HG03439 (cell line): ENCODE measurements at regions not wholly inside any gene's neighbourhood (a gene's known extent, or its start where the extent isn't known, plus 50 kb on each side); places are given as distances from the start of the nearest gene placed in this dataset.

Experiments used
- ATAC-seq: cut with Tn5 transposase; IDR thresholded peaks from one replicate; pipeline ENCODE4 v1.9.1; 2021; ENCODE audit warnings: mild to moderate bottlenecking, moderate library complexity; ENCODE audit not compliant: unreplicated experiment

GRCh38 chr1:226816576-226816975 lies 53.8 kb upstream of the PSEN2 start:
- ATAC-seq: no peak

DNA sequence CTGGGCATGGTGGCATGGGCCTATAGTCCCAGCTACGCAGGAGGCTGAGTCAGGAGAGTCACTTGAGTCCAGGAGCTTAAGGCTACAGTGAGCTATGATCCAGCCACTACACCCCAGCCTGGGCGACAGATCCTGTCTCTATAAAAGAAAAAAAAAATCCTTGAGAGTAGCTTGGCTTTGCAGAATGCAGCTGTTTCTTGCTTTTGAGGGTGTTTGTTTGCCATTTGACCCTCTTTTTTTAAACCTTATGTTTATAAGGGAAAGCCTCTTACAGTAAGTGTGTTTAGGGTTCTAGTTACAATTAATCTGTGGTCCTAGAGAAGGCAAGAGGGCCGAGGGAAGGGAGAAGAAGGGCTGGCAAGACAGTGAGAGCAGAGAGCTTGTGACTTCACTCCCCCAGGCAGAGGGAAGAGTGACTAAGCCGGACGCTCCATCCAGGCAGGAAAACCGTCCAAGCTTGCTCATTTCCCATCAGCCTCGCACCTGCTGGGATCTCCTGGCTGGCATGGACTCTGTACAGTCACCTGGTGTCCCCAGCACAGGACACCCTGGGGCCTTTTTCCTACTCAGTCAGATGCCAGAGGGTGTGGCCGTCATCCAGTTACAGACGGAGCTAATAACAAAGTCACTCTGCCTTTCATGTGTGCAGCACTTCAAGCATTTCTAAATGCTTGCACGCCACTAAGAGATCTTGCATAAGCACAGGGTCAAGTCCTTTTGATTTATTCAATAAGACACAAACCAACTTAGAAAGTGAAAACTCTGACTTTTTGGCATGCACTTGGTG lies 55.5 kb upstream of the PSEN2 start:
- ATAC-seq: no peak

GRCh38 chr1:226813671-226814591 lies 56.5 kb upstream of the PSEN2 start:
- no peak for ATAC-seq

- no peak for ATAC-seq
Observed at GRCh38 chr1:226810681-226811080, 59.7 kb upstream of the PSEN2 start.

DNA sequence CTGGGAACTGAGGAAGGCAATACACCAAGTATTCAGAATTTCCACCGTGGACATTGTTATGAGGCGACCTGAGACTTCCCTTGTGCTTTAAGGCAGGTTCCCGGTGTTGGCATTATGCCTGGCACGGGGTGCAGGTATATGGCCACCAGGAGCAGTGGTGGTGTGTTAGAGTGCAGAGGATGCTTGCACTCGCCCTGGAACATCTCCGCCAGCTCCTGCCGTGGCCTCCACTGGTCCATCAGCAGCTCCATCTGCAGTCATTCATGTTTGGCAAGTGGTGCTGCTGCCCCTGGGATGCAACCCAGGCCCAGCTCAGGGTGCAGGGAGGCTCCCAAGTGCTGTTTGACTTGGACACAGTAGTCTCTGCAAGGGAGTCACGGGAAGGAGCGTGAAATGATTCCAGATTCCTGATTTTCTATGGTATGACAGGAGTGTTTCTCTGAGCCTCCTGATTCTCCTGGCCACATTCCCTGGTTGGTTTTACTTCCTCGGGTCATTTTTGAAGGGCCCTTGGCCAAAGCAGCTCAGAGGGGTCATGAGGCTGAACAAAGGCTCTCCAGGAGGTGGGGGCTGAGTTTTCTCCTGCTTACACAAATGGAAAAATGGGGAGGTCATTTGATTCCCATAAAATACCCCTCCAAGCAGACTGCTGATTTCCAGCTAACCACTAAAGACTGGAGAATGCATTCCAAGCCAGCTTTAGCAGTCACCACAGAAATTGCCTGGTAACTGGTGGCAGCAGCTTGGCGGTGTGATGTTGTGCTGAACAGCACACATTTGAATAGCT lies 60.4 kb upstream of the PSEN2 start:
- ATAC-seq: no peak

- no peak for ATAC-seq
Observed at GRCh38 chr1:226808501-226808900, 61.9 kb upstream of the PSEN2 start.

- no peak for ATAC-seq
Observed at GRCh38 chr1:226806988-226807387, 63.4 kb upstream of the PSEN2 start.

DNA sequence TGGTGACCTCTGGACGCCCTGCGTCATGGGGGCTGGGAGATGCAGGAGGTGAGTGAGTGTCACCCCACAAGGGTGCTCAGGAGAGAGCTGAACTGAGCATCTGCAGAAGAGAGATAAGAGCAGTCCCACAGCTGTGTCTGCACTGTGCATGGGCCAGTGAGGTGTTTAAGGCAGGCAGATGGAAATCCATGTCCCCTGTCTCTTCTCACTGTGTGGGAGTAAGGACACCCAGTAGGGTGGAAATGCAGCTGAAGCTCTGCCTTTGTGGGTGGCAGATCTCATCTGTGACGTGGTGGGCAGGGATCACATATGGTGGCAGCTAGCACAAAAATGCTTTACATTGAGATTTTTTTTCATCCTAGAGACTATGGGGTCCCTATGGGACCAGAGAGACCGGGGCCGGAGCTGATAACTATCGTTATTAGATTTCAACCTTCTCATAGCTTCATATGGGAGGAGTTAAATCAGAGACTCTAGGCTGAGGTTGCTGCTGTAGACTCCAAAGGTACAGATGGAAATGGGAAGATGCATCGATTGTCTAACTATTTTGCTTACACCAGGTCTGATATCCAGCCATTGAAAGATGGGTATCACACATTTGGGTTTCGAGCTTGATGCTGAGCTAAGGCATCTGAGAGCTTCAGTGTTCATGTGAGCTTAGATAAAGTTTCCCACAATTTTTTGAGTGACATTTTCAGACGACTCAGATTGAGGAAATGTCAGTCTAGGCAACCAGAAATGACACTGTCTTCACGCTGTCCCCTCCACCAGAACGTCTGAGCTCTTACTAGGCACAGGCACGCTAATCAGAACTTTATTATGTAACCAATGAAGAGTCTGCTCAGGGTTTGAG lies 65.3 kb upstream of the PSEN2 start:
- no peak for ATAC-seq

GRCh38 chr1:226800763-226801380 lies 61.8 kb upstream of the ITPKB start:
- no peak for ATAC-seq

DNA sequence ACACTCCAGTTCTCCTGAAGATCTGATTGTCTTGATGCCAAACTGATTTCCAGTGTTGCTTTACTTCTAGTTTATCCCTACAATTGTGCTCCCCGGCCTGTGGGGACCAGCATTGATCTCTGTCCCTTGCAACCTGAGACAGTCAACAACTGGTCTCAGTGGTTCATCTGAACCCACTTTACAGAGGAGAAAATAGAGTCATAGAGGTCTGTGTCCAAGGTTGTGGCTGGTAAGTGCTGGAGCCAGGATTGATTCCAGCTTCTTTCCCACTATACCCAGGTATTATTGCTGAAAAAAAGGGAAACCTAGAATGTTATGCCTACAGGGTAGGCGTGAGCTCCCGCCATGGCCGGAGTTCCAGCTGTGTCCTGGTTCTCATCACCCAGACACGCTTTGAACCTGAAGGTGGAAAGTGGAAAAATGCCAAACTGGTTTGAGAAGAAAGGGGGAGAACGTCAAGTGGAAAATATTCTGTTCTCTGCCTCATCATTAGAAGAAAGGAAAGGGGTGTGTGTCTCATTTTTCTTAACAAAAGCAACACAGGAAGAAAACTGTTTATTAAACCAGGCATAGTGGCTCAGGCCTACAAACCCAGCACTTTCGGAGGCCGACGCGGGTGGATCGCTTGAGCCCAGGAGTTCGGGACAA lies 60.7 kb upstream of the ITPKB start:
- no peak for ATAC-seq

- ATAC-seq: peak; percentile 75
Observed at GRCh38 chr1:226798427-226799411, 59.6 kb upstream of the ITPKB start.

GRCh38 chr1:226797151-226797550 lies 58.1 kb upstream of the ITPKB start:
- ATAC-seq: no peak

GRCh38 chr1:226793620-226794276 lies 54.7 kb upstream of the ITPKB start:
- ATAC-seq: no peak

DNA sequence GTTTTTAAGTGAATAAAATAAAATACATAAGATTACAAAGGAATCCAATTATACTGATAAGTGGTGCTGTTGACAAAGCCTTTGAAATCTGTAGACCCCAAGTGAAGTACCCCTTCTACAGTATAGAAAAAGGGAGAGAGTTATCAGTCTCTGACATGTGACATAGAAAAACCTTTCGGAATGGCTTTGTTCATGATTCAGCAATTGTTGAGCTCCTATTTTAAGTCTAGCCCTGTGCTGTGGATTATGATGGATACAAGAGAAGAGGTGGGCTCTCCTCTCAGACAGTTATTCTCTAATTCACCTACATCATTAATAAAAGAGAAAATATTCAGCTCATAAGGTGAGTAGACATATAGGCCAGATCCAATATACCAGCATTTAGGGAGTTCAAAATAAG lies 53.3 kb upstream of the ITPKB start:
- ATAC-seq: no peak

GRCh38 chr1:226790545-226791181 lies 51.6 kb upstream of the ITPKB start:
- ATAC-seq: no peak

- ATAC-seq: no peak
Observed at GRCh38 chr1:226788965-226789364, 49.9 kb upstream of the ITPKB start.
